ENCODE measurements at regions not wholly inside any gene's neighbourhood (a gene's known extent, or its start where the extent isn't known, plus 50 kb on each side); places are given as distances from the start of the nearest gene placed in this dataset.

- CTCF ChIA-PET: no interaction called here
- BruUV-seq (replicated peaks): no TSS peak
- H3K27me3 Mint-ChIP-seq (ENCODE audit: unreplicated experiment): no peaks in the 10 kb centered on the region
These were observed 561.6 kb downstream of the TCERG1L start for GRCh38 chr10:130749911-130750310.

DNA sequence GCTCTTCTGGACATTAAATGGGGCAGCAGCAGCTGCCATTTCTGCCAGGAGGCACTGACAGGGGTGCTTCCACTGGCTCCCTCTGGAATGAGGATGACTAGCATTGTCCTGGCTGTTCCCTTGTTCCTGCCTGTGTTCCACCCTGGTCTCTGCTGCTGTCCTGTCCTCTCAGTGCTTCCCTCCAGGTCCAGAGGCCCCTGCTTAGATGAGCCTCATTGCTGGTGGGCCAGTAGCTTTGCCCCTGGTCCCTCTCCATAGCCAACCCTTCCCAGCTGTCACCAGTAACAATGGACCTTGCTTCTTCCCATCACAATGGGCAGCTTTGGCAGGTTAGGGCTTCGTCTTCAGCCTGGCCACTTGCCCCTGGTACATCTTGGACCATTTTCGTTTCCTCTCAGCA is 561.1 kb downstream of the TCERG1L start:
- no TSS peak for BruUV-seq (replicated peaks)
- DNase-seq: no peak
- H3K27me3 Mint-ChIP-seq (ENCODE audit: unreplicated experiment): no peaks in the 10 kb centered on the region
- H3K9me3 Mint-ChIP-seq (ENCODE audit: low read depth, unreplicated experiment): peaks cover 17% of the 10 kb centered on the region
- TF ChIP-seq, protein P1, sequence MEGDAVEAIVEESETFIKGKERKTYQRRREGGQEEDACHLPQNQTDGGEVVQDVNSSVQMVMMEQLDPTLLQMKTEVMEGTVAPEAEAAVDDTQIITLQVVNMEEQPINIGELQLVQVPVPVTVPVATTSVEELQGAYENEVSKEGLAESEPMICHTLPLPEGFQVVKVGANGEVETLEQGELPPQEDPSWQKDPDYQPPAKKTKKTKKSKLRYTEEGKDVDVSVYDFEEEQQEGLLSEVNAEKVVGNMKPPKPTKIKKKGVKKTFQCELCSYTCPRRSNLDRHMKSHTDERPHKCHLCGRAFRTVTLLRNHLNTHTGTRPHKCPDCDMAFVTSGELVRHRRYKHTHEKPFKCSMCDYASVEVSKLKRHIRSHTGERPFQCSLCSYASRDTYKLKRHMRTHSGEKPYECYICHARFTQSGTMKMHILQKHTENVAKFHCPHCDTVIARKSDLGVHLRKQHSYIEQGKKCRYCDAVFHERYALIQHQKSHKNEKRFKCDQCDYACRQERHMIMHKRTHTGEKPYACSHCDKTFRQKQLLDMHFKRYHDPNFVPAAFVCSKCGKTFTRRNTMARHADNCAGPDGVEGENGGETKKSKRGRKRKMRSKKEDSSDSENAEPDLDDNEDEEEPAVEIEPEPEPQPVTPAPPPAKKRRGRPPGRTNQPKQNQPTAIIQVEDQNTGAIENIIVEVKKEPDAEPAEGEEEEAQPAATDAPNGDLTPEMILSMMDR (IDR thresholded peaks at IDR 0.05; ENCODE audit: unreplicated experiment): no peak
- no peaks in the 10 kb centered on the region for H3K4me1 Mint-ChIP-seq (ENCODE audit: low read depth, unreplicated experiment)
- no peak overlapping the region for H3K4me3 Mint-ChIP-seq (ENCODE audit: low read depth, unreplicated experiment)
- H3K27ac Mint-ChIP-seq (ENCODE audit: unreplicated experiment): no peak overlapping the region
- intact Hi-C loops (cut with micrococcal nuclease; ENCODE audit: unreplicated experiment): no loop called here
- CTCF ChIA-PET: no interaction called here
- no peaks in the 10 kb centered on the region for H3K36me3 Mint-ChIP-seq (ENCODE audit: insufficient read depth, unreplicated experiment)

More at GRCh38 chr10:130749911-130750310, 561.6 kb downstream of the TCERG1L start:
- no peak overlapping the region for H3K4me3 Mint-ChIP-seq (ENCODE audit: low read depth, unreplicated experiment)
- TF ChIP-seq, protein P1 (IDR thresholded peaks at IDR 0.05; ENCODE audit: unreplicated experiment): no peak
- DNase-seq: no peak
- peaks cover 14% of the 10 kb centered on the region for H3K9me3 Mint-ChIP-seq (ENCODE audit: low read depth, unreplicated experiment)
- H3K4me1 Mint-ChIP-seq (ENCODE audit: low read depth, unreplicated experiment): no peaks in the 10 kb centered on the region
- intact Hi-C loops (cut with micrococcal nuclease; ENCODE audit: unreplicated experiment): no loop called here
- H3K27ac Mint-ChIP-seq (ENCODE audit: unreplicated experiment): no peak overlapping the region
- H3K36me3 Mint-ChIP-seq (ENCODE audit: insufficient read depth, unreplicated experiment): no peaks in the 10 kb centered on the region

DNA sequence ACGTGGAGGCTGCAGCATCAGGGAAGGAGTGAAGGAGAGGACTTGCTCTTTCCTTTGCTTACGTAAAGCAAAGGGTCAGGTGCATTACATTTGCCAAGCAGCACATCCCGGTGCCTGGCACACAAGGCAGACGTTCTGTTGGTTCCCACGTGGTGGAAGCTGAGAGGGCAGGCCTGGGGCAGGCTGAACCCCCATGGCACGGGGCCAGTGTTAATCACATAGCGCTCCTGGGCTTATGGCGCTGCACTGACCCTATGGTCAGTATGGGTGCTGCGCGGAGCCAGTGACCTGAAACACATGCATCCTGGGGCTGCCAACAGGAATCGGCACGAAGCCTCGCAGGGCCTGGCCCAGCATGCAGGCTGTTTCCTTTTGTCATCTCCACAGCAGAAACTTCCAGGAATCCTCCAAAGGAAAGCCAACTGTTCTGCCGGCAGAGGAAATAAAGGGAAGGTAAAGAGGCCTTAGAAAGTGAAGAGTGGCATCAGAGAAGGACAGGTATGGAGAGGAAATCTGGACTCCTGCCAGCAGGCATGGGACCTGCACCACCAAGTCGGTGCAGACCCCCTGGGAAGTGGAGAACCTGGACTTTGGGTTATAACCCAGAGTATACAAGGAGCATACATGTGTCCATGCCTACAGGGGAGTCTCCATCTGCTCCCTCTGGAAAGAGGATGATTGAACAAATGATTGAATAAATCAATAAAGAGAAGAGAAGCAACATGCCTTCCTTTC is 560.2 kb downstream of the TCERG1L start:
- peaks cover 17% of the 10 kb centered on the region for H3K9me3 Mint-ChIP-seq (ENCODE audit: low read depth, unreplicated experiment)
- no peak for DNase-seq
- CTCF ChIA-PET: no interaction called here
- no TSS peak for BruUV-seq (replicated peaks)
- no peak overlapping the region for H3K27ac Mint-ChIP-seq (ENCODE audit: unreplicated experiment)
- no peaks in the 10 kb centered on the region for H3K27me3 Mint-ChIP-seq (ENCODE audit: unreplicated experiment)
- H3K4me1 Mint-ChIP-seq (ENCODE audit: low read depth, unreplicated experiment): no peaks in the 10 kb centered on the region
- H3K36me3 Mint-ChIP-seq (ENCODE audit: insufficient read depth, unreplicated experiment): no peaks in the 10 kb centered on the region
- intact Hi-C loops (cut with micrococcal nuclease; ENCODE audit: unreplicated experiment): no loop called here
- H3K4me3 Mint-ChIP-seq (ENCODE audit: low read depth, unreplicated experiment): no peak overlapping the region
- TF ChIP-seq, protein P1 (IDR thresholded peaks at IDR 0.05; ENCODE audit: unreplicated experiment): no peak

- H3K27me3 Mint-ChIP-seq (ENCODE audit: unreplicated experiment): no peaks in the 10 kb centered on the region
- no peak overlapping the region for H3K27ac Mint-ChIP-seq (ENCODE audit: unreplicated experiment)
- peaks cover 19% of the 10 kb centered on the region for H3K9me3 Mint-ChIP-seq (ENCODE audit: low read depth, unreplicated experiment)
- intact Hi-C loops (cut with micrococcal nuclease; ENCODE audit: unreplicated experiment): no loop called here
- TF ChIP-seq, protein P1 (IDR thresholded peaks at IDR 0.05; ENCODE audit: unreplicated experiment): no peak
- no peaks in the 10 kb centered on the region for H3K36me3 Mint-ChIP-seq (ENCODE audit: insufficient read depth, unreplicated experiment)
- no TSS peak for BruUV-seq (replicated peaks)
- DNase-seq: no peak
- CTCF ChIA-PET: no interaction called here
- H3K4me3 Mint-ChIP-seq (ENCODE audit: low read depth, unreplicated experiment): no peak overlapping the region
- H3K4me1 Mint-ChIP-seq (ENCODE audit: low read depth, unreplicated experiment): no peaks in the 10 kb centered on the region
These were observed 559.7 kb downstream of the TCERG1L start for GRCh38 chr10:130751851-130752250.
